ENCODE measurements at regions not wholly inside any gene's neighbourhood (a gene's known extent, or its start where the extent isn't known, plus 50 kb on each side); places are given as distances from the start of the nearest gene placed in this dataset.
"Not testable (repeated sequence)": the region's sequence is repeated elsewhere in the genome, so short reads cannot be mapped to it uniquely, and the experiment has no call there.

GRCh38 chr1:55773211-55773940, 558.2 kb upstream of the USP24 start:
- Histone ChIP-seq H3K9me3 (no peaks in the 10 kb centered on the region), H3K36me3 (no peaks in the 10 kb centered on the region), H3K4me3 (no peak overlapping the region), H3K27me3 (no peaks in the 10 kb centered on the region), H3K4me1 (no peaks in the 10 kb centered on the region), H3K27ac (no peak overlapping the region)
- 97% methylated on average over 4 of the region's 4 CpGs for WGBS
- no peak for DNase-seq (ENCODE audit: low spot score in 2 of 2)
- TF ChIP-seq POLR2A (IDR thresholded peaks at IDR 0.05) (no peak), EP300 (IDR thresholded peaks at IDR 0.05) (no peak), POLR2AphosphoS5 (IDR thresholded peaks at IDR 0.05) (no peak)
- TF ChIP-seq, protein P1, sequence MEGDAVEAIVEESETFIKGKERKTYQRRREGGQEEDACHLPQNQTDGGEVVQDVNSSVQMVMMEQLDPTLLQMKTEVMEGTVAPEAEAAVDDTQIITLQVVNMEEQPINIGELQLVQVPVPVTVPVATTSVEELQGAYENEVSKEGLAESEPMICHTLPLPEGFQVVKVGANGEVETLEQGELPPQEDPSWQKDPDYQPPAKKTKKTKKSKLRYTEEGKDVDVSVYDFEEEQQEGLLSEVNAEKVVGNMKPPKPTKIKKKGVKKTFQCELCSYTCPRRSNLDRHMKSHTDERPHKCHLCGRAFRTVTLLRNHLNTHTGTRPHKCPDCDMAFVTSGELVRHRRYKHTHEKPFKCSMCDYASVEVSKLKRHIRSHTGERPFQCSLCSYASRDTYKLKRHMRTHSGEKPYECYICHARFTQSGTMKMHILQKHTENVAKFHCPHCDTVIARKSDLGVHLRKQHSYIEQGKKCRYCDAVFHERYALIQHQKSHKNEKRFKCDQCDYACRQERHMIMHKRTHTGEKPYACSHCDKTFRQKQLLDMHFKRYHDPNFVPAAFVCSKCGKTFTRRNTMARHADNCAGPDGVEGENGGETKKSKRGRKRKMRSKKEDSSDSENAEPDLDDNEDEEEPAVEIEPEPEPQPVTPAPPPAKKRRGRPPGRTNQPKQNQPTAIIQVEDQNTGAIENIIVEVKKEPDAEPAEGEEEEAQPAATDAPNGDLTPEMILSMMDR (IDR thresholded peaks at IDR 0.05) = no peak

GRCh38 chr1:55768327-55768952, 553.3 kb upstream of the USP24 start:
- no peak for DNase-seq (ENCODE audit: low spot score in 2 of 2)
- Histone ChIP-seq H3K4me3 (no peak overlapping the region), H3K27me3 (no peaks in the 10 kb centered on the region), H3K36me3 (no peaks in the 10 kb centered on the region), H3K4me1 (no peaks in the 10 kb centered on the region), H3K9me3 (no peaks in the 10 kb centered on the region), H3K27ac (no peak overlapping the region)
- TF ChIP-seq, protein P1 (IDR thresholded peaks at IDR 0.05) = no peak
- TF ChIP-seq EP300 (IDR thresholded peaks at IDR 0.05) (no peak), POLR2A (IDR thresholded peaks at IDR 0.05) (no peak), POLR2AphosphoS5 (IDR thresholded peaks at IDR 0.05) (no peak)
- 95% methylated on average over 1 of the region's 1 CpG for WGBS

DNA sequence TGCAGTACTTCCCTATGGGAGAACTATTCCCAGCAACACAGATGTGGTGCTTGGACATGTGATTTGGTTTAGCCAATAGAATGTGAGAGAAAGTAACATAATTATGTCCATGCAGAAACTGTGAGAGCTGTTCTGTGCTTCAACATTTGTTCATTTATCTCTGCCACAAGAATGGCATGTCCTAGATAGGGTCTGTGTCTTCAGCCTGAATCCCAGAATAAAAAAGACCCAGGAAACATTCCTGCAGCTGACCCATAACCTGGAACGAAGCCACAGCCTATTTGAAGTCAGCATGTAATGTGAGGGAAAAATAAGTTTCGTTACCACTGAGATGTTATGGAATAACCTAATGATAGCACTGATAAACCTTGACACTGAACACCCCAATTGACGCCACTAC, 552.0 kb upstream of the USP24 start:
- WGBS = 94% methylated on average over 3 of the region's 3 CpGs
- DNase-seq (ENCODE audit: low spot score in 2 of 2) = no peak
- Histone ChIP-seq H3K9me3 (no peaks in the 10 kb centered on the region), H3K36me3 (no peaks in the 10 kb centered on the region), H3K27me3 (no peaks in the 10 kb centered on the region), H3K4me1 (no peaks in the 10 kb centered on the region), H3K4me3 (no peak overlapping the region), H3K27ac (no peak overlapping the region)
- no peak for TF ChIP-seq POLR2A (IDR thresholded peaks at IDR 0.05)
- TF ChIP-seq, protein P1 (IDR thresholded peaks at IDR 0.05) = no peak
- no peak for TF ChIP-seq POLR2AphosphoS5 (IDR thresholded peaks at IDR 0.05)
- no peak for TF ChIP-seq EP300 (IDR thresholded peaks at IDR 0.05)

GRCh38 chr1:55765505-55765904, 550.3 kb upstream of the USP24 start:
- WGBS = 94% methylated on average over 3 of the region's 3 CpGs
- H3K27ac ChIP-seq; DNase-seq (ENCODE audit: low spot score in 2 of 2); H3K27me3 ChIP-seq; H3K9me3 ChIP-seq; H3K4me3 ChIP-seq; H3K36me3 ChIP-seq; H3K4me1 ChIP-seq: not testable (repeated sequence)

DNA sequence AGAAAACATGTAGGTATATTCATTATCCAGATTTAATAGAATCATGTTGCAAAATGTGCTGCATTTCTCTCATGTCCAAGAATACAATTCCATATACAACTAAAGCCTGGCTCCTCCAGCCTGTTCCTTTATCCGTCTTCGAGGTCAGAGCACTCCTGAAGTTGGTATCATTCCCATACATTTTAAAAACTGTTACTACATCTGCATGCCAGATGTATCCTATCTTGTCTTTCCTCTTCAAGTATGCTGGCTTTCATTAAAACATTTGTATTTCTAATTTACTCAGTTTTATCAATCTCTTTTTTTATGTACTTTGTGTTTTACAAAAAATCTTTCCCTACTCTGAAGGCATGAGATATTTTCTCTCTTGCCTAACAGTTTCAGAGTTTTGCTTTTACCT, 536.6 kb upstream of the USP24 start:
- Histone ChIP-seq H3K27me3 (no peaks in the 10 kb centered on the region), H3K4me3 (no peak overlapping the region), H3K27ac (no peak overlapping the region), H3K4me1 (no peaks in the 10 kb centered on the region), H3K36me3 (no peaks in the 10 kb centered on the region), H3K9me3 (no peaks in the 10 kb centered on the region)
- WGBS = 68% methylated on average over 2 of the region's 2 CpGs
- DNase-seq (ENCODE audit: low spot score in 2 of 2) = no peak
- TF ChIP-seq POLR2AphosphoS5 (IDR thresholded peaks at IDR 0.05) (no peak), EP300 (IDR thresholded peaks at IDR 0.05) (no peak), POLR2A (IDR thresholded peaks at IDR 0.05) (no peak)
- TF ChIP-seq, protein P1 (IDR thresholded peaks at IDR 0.05) = no peak

All from suprapubic skin (tissue), 4 donors.